Stimulated activated naive CD8-positive, alpha-beta T cell treated with anti-CD3 and anti-CD28 coated beads, Interleukin-15, Interleukin-2, amounts not matched to agents 100 U/mL and 50 U/mL, for 24 hours (primary cell): ENCODE measurements at regions not wholly inside any gene's neighbourhood (a gene's known extent, or its start where the extent isn't known, plus 50 kb on each side); places are given as distances from the start of the nearest gene placed in this dataset.
A peak's percentile ranks its signal among the peaks of the same experiment; 100 is the strongest.

Source experiments
- ATAC-seq: fragments of 150-1000 bp; cut with Tn5 transposase; one replicate; pipeline ENCODE4 v1.10.0; 2021
- DNase-seq: peaks from one replicate; pipeline ENCODE4 v3.0.0; 2021

DNA sequence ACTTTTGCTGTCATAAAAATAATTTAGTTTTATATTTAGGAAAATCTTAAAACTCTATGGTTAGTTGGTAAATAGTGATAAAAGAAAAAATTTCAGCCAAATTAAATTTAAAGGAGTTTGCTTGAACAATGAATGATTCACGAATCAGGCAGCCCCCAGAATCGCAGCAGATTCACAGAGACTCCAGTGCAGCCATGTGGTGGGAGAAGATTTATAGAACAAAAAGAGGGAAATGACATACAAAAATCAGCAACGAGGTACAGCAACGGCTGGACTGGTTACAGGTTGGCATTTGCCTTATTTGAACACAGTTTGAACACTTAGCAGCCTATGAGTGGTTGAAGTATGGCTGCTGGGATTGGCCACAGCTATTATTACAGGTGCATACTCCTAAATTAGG, 96.4 kb upstream of the MYCBP2 start:
- DNase-seq (no peak), ATAC-seq (no peak)

DNA sequence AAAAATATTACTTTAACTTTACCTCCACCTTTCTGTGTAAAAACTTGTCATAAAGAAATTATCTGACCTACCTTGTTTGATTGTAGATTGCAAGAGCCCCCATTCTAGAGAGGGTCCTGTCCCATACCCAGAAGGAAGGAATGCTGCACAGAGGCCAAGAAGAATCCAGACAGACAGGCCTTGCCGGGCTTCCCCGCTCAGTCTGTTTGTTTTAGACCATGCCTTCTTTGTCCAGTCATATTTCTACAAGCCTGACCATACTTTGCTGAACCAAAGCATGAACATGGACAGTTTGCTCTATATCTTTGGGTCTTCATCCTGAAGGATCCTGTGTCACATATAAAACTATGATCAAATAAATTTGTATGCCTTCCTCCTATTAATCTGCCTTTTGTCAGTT, 95.8 kb upstream of the MYCBP2 start:
- DNase-seq (no peak), ATAC-seq (no peak)

DNA sequence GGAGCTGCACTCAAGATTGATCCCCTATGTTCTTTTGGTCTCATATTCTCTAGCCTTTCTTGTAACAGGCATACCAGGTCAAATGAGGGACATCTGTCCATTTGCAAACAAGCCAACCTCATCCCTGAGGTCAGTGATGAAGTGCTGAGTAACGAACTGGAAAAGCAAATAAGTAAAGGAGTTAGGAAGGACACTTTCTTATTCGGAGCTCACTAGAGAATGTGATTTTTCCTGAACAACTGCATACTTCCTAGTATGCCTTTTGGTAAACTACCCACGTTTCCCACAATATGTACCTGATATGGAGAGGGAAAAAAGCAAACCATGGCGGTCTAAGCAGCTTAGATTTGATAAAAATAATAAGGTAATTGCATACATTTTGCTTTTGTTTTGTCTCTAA, 91.0 kb upstream of the MYCBP2 start:
- ATAC-seq (no peak), DNase-seq (no peak)

DNA sequence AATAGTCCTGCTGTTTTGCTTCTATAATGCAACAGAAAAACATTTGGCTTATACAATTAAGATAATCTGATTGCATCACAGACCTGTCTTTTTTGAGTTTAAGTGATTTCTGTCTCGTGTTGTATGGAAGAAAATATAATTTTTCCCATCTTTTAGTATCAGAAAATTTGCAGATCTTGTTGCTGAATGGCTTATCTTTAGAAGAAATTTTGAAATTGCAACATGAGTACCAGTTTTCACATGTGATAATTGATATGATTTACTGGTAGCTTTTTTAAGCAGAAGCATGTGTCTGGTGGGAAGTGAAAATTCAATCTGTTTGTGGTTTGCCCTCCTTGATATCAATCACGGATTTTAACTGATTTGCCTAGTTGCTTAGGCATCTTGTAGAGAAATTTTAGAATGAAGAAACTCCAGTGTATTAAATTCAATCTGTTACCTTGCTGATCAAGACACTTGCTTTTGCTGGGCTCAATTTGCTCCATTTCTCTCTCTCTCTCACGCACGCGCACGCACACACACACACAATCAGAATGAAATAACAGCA, 89.8 kb upstream of the MYCBP2 start:
- DNase-seq: no peak
- no peak for ATAC-seq

DNA sequence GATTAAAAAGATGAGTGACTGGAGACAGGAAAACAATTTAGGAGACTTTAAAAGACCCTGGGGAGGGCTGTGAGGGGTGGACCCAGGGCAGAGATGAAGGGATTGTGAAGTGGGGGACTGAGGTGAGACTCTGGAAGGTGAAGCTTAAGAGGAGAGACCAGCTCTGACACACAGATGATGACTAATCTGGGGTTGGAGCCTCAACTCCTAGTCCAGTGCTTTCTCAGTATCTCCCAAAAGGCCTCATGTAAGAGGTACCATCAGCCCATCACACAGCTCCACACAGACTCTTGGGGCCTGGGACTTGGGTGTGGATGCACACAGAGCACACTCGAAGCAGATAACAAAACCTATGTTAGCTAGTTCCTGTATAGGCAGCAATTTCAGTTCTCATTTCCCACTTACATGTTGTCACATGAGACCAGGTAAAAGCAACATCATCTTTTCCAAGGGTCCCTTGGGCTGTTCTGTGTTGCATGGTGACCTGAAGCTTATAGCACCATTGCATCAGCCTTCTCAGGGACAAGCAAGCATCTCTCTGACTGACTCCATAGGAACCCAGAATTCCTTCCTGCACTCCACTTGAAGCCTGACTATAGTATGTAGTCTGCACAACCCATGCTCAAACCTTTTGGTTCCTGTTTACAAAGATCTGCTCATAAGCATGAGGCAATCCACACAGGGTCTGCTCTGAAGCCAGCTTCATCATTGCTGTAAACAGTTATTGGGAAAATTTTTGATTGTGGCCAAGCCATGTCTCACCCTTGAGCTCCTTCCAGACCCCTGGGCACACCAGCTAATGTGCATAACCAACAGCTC, 88.6 kb upstream of the MYCBP2 start:
- ATAC-seq (peak; percentile 68), DNase-seq (no peak)

DNA sequence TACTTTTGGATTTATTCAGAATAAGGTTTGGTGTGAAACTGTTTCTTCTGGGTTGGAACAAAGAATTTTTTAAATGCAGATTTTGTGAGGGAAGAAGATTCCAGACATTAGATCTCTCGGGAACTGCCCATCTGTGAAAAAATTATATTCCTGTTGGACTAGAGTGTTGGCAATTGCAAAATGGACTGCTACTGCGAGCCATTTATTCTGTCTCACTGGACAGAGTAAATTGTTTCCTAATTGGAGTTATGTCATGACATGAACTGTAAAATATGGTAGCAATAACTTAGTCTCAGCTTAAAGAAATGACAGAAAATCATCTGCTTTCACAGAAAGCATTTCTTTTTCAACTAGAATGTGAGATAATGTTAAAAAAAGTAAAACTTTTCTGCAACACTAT, 86.0 kb upstream of the MYCBP2 start:
- no peak for DNase-seq
- no peak for ATAC-seq

DNA sequence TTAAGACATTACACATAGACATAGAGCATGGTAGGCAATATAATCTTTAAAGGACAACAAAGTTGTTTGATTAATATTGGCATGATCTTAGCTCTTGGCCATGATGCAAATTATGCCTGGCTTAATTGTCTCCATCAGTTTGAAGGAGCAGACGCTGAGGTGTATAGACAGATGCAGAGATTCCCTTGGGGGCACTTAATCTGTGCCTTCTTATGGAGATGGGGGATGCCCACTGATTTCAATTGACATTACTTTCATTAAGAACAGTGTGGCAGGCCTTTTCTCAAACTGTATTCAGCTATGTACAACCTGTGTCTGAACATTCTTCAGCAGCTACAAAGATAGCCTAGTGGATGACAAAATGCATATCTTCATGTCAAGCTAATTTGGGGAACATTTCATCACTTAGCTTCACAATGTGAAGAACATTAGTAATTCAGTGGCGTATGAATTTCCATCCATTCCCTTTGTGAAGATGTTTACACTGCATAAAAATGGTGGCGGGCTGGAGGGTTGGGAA, 85.3 kb upstream of the MYCBP2 start:
- DNase-seq: no peak
- ATAC-seq: no peak

DNA sequence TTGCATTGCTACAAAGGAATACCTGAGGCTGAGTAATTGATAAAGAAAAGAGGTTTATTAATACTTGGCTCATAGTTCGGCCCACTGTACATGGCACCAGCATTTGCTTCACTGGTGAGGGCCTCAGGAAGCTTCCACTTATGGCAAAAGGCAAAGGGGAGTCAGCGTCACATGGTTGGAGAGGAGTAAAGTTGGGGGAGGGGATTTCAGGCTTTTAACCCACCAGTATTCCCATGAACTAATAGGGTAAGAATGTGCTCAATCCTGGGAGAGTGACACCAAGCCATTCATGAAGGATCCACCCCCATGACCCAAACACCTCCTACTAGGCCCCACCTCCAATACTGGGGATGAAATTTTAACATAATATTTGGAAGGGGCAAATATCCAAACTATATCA, 82.5 kb upstream of the MYCBP2 start:
- DNase-seq: no peak
- ATAC-seq: no peak

DNA sequence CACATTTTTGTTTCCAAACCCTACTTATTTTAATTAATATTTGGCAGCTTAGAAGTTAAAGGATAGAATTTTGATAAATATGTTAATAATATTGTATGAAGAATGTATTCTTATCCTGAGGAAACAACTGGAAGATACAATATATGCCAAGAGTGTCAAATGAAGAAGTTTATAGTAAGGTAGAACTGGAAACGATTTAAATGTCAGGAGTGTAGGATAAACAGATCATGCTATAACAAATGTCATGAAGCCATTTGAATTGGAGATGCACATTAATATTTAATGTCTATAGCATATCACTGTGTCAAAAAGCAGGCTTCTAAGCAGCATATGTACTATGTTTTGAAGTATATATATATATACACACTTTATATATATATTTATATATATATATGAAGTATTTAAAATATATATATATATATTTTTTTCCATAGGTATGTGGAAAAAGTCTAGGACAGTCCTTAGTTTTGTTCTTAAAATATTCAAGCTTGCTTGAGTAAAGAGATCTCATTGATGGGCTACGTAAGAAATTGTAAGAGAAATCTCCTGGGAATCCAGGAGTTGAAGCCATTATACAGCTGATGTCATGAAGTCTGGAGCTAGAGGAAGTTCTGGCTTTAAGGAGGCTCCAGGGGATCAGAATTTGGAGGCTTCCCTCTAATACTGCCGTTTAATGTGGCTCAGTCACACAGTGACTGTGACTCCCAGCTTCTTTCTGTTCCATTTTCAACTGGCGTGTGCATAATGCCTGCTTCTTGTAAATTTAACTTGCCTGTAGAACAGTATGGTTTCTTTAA, 79.9 kb upstream of the MYCBP2 start:
- DNase-seq: no peak
- ATAC-seq: no peak

DNA sequence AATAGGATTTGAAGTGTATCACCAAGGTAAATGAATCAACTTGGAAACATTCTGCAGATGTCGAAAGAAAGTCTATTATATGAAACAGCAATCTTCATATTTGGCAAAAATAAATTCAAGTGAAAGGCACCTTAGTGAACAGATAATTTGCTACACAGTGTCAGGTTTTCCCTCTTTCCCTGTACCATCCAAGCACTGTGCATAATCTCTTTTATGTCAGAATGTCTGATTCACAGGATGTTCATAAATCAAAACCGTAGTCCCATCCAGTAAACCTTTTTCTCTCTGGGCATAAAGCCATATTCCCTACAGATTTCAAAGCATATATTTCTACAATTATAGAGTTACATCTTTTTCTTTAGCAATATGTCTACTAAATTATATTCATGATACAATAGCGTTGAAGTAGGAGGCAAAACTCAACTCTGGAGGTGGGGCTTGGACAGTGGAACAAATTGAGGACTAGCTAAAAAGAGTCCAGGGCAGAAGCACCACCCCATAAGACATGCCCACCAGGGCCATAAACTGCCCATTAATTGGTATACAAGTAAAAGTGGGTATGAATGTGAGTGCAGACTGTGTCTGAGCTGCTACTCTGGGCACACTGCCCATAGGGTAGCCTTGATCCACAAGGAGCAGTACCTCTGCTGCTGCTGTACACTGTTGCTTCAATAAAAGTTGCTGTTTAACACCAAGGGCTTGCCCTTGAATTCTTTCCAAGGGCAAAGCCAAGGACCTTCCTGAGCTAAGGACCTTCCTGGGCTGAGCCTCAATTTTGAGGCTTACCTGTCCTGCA, 72.1 kb upstream of the MYCBP2 start:
- DNase-seq (no peak), ATAC-seq (no peak)

DNA sequence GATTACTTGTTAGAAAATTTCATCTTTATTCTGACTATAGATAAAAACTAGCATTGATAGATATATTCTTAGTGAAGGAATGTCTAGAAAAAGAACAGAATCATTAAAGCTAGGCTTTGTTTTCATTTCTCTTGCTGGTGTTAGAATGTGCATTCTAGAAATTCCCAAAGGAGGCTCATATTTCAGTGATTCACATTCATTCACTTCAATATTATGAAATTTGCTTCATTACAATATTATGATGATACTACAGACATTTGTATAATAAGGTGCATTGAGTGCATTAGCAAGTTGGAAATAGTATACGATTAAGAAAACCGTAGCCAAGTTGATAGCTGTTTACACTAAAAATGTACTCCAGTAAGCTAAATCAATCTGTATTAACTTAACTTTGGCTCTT, 70.7 kb upstream of the MYCBP2 start:
- ATAC-seq (no peak), DNase-seq (no peak)

DNA sequence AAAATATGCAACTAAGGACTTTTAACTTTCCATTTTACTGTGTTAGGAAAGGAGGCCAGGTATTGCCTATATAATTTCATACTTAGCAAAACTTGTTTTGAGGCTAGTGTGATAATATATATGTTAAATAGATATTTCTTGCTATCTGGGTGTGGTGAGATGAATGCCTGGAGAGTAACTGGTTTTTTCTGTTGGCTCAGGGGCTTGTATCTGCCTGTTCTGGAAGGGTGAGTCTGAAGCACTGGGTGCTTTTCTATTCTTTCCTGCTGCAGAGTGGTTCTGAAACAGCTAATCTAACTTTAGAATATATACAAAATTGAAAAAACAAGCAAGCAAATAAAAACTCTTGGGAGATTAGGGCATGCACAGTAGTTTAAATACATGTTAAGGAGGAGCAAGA, 64.6 kb upstream of the MYCBP2 start:
- DNase-seq: no peak
- ATAC-seq: no peak

DNA sequence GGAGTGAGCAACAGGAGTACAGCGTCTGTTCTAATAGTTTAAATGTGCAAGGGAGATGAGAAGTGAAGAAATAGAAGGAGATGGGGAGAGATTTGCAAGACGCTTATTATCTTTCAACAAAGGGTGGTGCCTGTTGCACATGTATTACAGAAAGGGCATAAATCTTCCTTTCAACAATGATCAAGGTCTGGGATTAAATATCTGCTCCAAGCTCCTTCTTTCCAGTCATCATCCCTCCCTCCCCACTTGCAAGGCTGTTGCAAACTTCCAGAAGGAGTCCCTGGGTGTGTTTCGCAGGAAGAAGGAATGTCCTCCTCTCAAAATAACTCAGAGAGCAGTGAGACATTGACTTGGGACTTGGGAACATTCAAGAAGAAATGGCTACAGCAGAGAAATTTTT, 63.5 kb upstream of the MYCBP2 start:
- no peak for ATAC-seq
- no peak for DNase-seq

DNA sequence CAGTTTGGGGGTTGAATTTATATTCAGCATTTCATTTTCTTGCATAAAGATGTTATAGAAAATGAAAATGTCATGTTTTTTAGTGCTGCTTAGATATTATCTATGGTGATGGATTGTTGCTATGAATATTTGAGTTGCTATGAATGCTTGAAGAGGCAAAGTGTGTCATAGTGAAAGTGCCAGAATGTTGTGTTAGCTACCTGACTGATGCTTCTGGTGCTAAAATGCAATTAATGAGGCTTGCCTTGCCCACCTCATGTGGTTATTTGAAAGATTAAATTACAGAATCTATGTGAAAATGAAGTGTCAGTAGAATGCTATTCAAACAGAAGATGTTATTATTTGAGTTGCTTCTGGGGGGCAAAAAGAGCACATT, 62.7 kb upstream of the MYCBP2 start:
- DNase-seq: no peak
- peak; percentile 58 for ATAC-seq

DNA sequence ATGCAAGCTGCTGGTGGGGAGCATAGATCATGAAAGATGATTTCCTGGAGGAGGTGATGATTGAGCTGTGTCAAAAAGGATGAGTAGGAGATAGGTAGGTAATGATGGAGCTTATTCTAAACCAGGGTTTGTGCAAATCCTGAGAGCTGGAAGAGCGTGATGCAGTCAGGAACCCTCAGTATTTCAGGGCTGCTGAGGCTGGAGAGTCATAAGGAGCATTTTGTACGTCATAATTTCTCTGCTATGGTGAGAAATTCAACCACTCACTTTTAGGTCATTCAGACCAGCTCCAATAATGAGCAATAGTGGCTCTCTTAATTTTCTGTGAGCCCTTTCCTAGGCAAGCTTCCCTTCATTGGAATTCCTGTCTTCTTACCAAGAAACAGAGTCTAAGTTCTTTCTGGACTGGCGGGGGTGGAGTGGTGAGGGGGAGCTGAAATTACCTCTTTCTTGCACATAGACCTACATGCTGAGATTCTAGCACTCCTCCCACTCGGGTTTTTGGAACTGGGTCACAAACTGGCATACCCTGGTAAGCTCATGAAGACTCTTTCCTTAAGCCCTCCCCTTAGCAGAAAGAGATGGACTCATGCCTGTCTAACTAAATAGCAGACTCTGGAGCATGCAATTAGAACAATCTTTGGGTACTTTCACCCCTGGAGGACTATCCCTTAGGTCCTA, 62.2 kb upstream of the MYCBP2 start:
- no peak for DNase-seq
- peak; percentile 53 for ATAC-seq

DNA sequence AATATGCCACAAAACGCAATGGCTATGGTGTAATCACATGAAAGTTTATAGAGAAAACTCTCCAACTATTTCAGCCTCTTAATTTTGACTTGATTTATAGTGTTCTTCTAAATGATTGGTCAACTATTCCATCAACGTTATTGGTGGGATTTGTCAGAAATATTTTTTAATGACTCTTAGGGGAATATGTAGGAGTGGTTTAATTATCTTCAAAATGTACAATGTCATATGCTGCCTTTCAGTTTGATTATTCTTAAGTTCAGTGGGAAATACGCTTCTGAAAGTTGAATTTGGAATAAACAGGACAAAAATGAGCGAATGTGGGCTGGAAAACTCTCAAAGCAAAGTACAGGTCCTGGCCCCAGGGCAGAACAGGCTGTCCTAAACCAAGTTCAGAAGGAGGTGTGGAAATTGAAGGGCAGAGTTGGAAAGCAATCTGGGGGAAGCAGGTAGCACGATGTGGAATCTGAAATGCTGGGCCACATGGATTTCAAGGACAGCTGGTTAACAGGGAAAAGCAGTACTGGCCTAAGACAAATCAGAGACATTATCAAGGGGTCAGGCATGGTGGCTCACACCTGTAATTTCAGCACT, 60.8 kb upstream of the MYCBP2 start:
- no peak for ATAC-seq

DNA sequence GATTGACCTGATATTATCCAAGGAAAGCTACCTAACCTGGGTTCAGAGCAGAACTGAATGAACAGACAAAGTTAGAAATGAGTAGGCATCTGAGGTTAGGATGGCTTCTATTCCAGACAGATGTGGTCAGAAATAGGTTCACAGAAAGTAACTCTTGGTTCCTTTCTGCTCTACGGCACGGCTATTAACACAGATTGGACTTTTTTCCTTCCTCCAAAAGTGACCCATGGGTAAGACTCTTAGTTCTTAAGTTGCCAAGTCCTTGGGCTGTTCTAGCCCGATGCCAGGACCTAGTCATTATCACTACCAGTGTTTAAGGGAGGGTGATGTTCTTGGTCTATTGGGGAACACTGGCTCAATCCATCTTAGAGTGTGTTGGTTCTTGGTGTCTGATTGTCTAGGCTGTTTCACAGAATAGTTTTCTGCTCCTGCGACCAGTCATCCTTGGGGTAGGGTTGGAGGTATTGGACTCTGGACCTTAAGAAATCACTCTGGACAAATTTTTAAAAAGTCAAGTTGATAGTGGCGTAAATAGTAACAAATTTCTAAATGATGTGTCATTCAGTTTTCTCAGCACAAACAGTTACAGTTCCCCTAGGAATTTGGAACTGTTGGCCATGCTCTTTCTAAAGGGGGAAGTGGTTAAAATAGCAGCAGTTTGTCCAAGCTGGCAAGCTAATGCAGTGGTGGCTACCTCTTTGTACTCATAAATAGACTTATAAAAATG, 60.1 kb upstream of the MYCBP2 start:
- ATAC-seq (peak; percentile 63), DNase-seq (no peak)

More for the DNA sequence above, 60.8 kb upstream of the MYCBP2 start:
- no peak for DNase-seq

DNA sequence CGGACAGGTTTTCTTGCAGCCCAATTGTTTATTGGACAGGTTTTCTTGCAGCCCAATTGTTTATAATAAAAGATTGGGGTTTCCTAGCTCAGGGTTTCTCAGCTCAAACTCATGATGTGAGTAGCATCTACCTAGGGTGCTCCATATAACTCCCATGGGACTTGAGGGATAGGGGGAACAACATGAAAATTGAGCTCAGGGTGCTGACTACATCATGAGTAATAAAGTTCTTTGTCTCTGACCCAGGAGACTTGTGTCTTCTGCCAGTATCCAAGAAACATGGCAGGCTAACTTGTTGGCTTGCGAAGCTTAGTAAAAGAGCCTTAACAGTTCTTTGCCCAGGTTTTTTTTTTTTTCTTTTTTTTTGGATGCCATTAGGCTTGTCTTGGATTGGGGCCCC, 59.2 kb upstream of the MYCBP2 start:
- ATAC-seq: no peak
- no peak for DNase-seq

DNA sequence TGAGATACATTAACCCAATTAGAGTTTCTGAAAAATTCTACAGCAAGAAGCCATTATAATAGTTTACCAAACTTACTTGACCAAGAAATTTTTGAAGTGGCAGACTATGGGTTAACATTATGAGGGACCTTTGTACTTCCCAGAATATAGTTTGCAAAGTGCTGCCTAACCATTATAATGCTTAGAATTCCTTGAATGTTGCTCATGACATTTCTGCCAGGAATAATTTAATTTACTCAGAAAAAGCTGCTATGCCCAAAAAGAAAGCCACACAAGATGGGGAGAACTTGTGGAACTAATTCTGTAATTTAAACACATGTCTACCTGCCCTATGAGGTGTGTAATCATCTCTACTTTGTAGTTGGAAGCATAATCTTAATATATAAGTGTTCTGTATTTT, 58.1 kb upstream of the MYCBP2 start:
- ATAC-seq (no peak), DNase-seq (no peak)

DNA sequence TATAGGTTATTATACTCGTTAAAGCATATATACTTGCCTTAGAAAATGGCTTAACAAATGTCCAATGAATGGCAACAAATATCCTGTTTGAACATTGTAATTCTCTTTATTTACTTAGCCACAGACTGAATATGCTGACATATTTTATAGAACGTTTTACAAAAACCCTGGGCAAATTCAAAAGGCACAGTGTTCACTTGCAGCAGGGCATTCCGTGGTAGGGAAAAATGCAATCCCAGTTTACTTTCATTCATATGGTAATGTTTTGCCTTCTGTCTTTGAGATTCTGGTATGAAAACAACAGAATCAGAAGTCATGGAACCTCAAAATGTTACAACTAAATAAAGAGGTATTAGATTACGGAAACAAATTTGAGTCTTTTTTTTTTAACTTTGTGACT, 56.2 kb upstream of the MYCBP2 start:
- DNase-seq: no peak
- no peak for ATAC-seq

DNA sequence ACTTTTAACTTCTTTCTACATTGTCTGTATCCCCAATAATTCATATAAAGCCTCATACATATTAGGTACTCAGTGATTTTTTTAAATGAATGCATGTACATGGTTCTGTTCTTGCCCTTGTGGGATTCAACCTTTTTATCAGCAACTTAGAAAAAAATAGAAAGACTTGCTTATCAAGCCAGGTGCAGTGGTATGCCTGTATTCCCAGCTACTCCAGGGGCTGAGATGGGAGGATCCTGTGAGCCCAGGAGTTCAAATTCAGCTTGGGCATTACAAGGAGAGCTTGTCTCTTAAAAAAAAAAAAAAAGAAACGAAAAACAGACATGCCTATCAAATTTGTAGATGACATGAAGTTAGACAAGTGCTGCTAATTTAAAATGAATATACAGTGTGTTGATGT, 54.2 kb upstream of the MYCBP2 start:
- ATAC-seq (no peak), DNase-seq (no peak)
